SK-N-SH (cell line): ENCODE measurements at regions not wholly inside any gene's neighbourhood (a gene's known extent, or its start where the extent isn't known, plus 50 kb on each side); places are given as distances from the start of the nearest gene placed in this dataset.

Experiments
- CTCF ChIA-PET: fragments of 300-600, 350-600 bp; formaldehyde crosslinking; extraction: SDS; loops from one replicate; lab custom pipeline; 2021; lab: Yijun Ruan, JAX
- POLR2A ChIA-PET: fragments of 350-600 bp; sonication (Branson Sonifier 250); formaldehyde crosslinking; extraction: SDS; loops from one replicate; lab custom pipeline; 2020; ENCODE audit warnings: antibody characterized with exemption, inconsistent platforms; lab: Yijun Ruan, JAX
- DNase-seq: peaks from one replicate; pipeline ENCODE4 v3.0.0; 2012
- H2AFZ ChIP-seq: fragments of 200-600 bp; sonication (generic); 2 replicates; pipeline ENCODE4 v1.8.1; 2016; ENCODE audit warnings: antibody characterized with exemption, mild to moderate bottlenecking, low read depth
- H3F3A ChIP-seq: fragments of 200-600 bp; sonication (generic); replicated peaks from 2 replicates; pipeline ENCODE3; 2016; ENCODE audit warnings: antibody characterized with exemption, mild to moderate bottlenecking; ENCODE audit not compliant: insufficient read depth
- H3K27ac ChIP-seq, 2 experiments: fragments of 200-500 bp in 1 of 2; fragments of 200-600 bp in 1 of 2; sonication (Bioruptor generic) in 1 of 2; sonication (generic), shearing (Covaris generic) in 1 of 2; 2 replicates each; pipeline versions ENCODE4 v1.5.1 to v1.6.1; 2014 to 2016; ENCODE audit warnings: low read depth in 2 of 2, inconsistent platforms in 1 of 2, low read length in 1 of 2, mild to moderate bottlenecking in 1 of 2, mixed read lengths in 1 of 2
- H3K27me3 ChIP-seq: fragments of 200-600 bp; sonication (generic), shearing (Covaris generic); 2 replicates; pipeline ENCODE4 v1.6.1; 2016; ENCODE audit warnings: mixed run types; ENCODE audit not compliant: insufficient read depth
- H3K36me3 ChIP-seq, 2 experiments: fragments of 200-500 bp in 1 of 2; fragments of 200-600 bp in 1 of 2; sonication (Bioruptor generic) in 1 of 2; sonication (generic) in 1 of 2; replicated peaks in 1 of 2; 2 replicates each; pipeline versions ENCODE3 to v1.5.1; 2014 to 2016; ENCODE audit warnings: low read length in 1 of 2, mild to moderate bottlenecking in 1 of 2; ENCODE audit not compliant: insufficient read depth in 2 of 2, control insufficient read depth in 1 of 2
- H3K4me1 ChIP-seq, 2 experiments: fragments of 200-500 bp in 1 of 2; fragments of 200-600 bp in 1 of 2; sonication (Bioruptor generic) in 1 of 2; sonication (generic), shearing (Covaris generic) in 1 of 2; 2 replicates each; pipeline versions ENCODE4 v1.5.1 to v1.6.1; 2014 to 2016; ENCODE audit warnings: low read depth in 1 of 2, low read length in 1 of 2, mixed run types in 1 of 2; ENCODE audit not compliant: insufficient read depth in 2 of 2, control insufficient read depth in 1 of 2
- H3K4me2 ChIP-seq: fragments of 200-600 bp; sonication (generic), shearing (Covaris generic); 2 replicates; pipeline ENCODE4 v1.6.1; 2017; ENCODE audit warnings: mixed run types
- H3K4me3 ChIP-seq, 2 experiments: fragments of 200-500 bp in 1 of 2; fragments of 200-600 bp in 1 of 2; sonication (Bioruptor generic) in 1 of 2; sonication (generic), shearing (Covaris generic) in 1 of 2; 2 replicates each; pipeline versions ENCODE4 v1.5.1 to v1.8.1; 2014 to 2016; ENCODE audit warnings: low read depth in 2 of 2, inconsistent platforms in 1 of 2, low read length in 1 of 2, mild to moderate bottlenecking in 1 of 2, mixed read lengths in 1 of 2, moderate library complexity in 1 of 2
- H3K79me2 ChIP-seq: fragments of 200-600 bp; sonication (generic); 2 replicates; pipeline ENCODE4 v1.8.1; 2017; ENCODE audit warnings: mild to moderate bottlenecking; ENCODE audit not compliant: insufficient read depth
- H3K9ac ChIP-seq: fragments of 200-600 bp; sonication (generic); 2 replicates; pipeline ENCODE4 v1.6.1; 2017; ENCODE audit warnings: mixed run types
- H3K9me2 ChIP-seq: fragments of 200-600 bp; sonication (generic); 2 replicates; pipeline ENCODE4 v1.6.1; 2017; ENCODE audit warnings: mixed run types
- H3K9me3 ChIP-seq: fragments of 200-600 bp; sonication (generic); 2 replicates; pipeline ENCODE4 v1.6.1; 2017; ENCODE audit warnings: mixed run types, mild to moderate bottlenecking, moderate library complexity
- H4K20me1 ChIP-seq: fragments of 200-600 bp; sonication (generic); 2 replicates; pipeline ENCODE4 v1.6.1; 2017; ENCODE audit warnings: mild to moderate bottlenecking, mixed run types; ENCODE audit not compliant: insufficient read depth
- ELF1 ChIP-seq: IDR thresholded peaks from 2 replicates; pipeline ENCODE4 v1.4.0; 2012
- EP300 ChIP-seq, 2 experiments: IDR thresholded peaks; 2 replicates each; pipeline versions ENCODE4 v1.4.0 to v1.6.1; 2012; ENCODE audit warnings: borderline replicate concordance in 1 of 2, low read depth in 1 of 2, low read length in 1 of 2
- GABPA ChIP-seq: IDR thresholded peaks from 2 replicates; pipeline ENCODE4 v1.4.0; 2012; ENCODE audit warnings: low read depth, mild to moderate bottlenecking
- JUND ChIP-seq: IDR thresholded peaks from 2 replicates; pipeline ENCODE4 v1.4.0; 2012
- MXI1 ChIP-seq: IDR thresholded peaks from 2 replicates; pipeline ENCODE4 v1.6.1; 2012; ENCODE audit warnings: mild to moderate bottlenecking, low read depth, low read length, improper control_type of control experiment
- PBX3 ChIP-seq: IDR thresholded peaks from 2 replicates; pipeline ENCODE4; 2012
- RCOR1 ChIP-seq: fragments of 150-350 bp; IDR thresholded peaks from 2 replicates; pipeline ENCODE4 v1.6.1; 2017; ENCODE audit warnings: antibody characterized with exemption, low read length
- RXRA ChIP-seq: IDR thresholded peaks from 2 replicates; pipeline ENCODE4 v1.4.0; 2012; ENCODE audit warnings: low read depth, mild to moderate bottlenecking, borderline replicate concordance
- SIN3A ChIP-seq: IDR thresholded peaks from 2 replicates; pipeline ENCODE4 v1.6.1; 2012; ENCODE audit warnings: low read depth, mild to moderate bottlenecking, low read length, moderate library complexity, borderline replicate concordance
- USF2 ChIP-seq: fragments of 150-350 bp; IDR thresholded peaks from 2 replicates; pipeline ENCODE4 v1.6.1; 2017; ENCODE audit warnings: antibody characterized with exemption, low read length, low read depth, borderline replicate concordance
- YY1 ChIP-seq: IDR thresholded peaks from 2 replicates; pipeline ENCODE4 v1.4.0; 2012; ENCODE audit warnings: low read depth, mild to moderate bottlenecking
- ZBTB33 ChIP-seq: IDR thresholded peaks from 2 replicates; pipeline ENCODE4 v1.4.0; 2012; ENCODE audit warnings: low read depth, borderline replicate concordance
- WGBS: methylation state at CpG from one replicate; pipeline ENCODE4 v1.1.6; 2017; ENCODE audit warnings: low lambda C conversion rate; 5-methylcytosine and 5-hydroxymethylcytosine counted together

- 24% methylated on average over 4 of the region's 4 CpGs for WGBS
Measured at GRCh38 chr14:83611491-83611890, 1918.5 kb upstream of the FLRT2 start.

GRCh38 chr14:83611906-83612390 is 1918.0 kb upstream of the FLRT2 start:
- H4K20me1 ChIP-seq: no peaks in the 10 kb centered on the region
- no peak overlapping the region for H2AFZ ChIP-seq
- no peaks in the 10 kb centered on the region for H3K27me3 ChIP-seq
- POLR2A ChIA-PET: no interaction called here
- H3K4me3 ChIP-seq: no peak overlapping the region
- H3K4me1 ChIP-seq: no peaks in the 10 kb centered on the region
- DNase-seq: no peak
- TF ChIP-seq EP300 (IDR thresholded peaks at IDR 0.05; ENCODE audit: borderline replicate concordance in 1 of 2, low read depth in 1 of 2, low read length in 1 of 2) (no peak), ELF1 (no peak), SIN3A (no peak), YY1 (no peak), ZBTB33 (no peak), RCOR1 (no peak), RXRA (no peak), JUND (no peak), PBX3 (no peak), GABPA (no peak), MXI1 (no peak), USF2 (no peak)
- no peaks in the 10 kb centered on the region for H3F3A ChIP-seq
- H3K9me2 ChIP-seq: no peaks in the 10 kb centered on the region
- no peak overlapping the region for H3K4me2 ChIP-seq
- H3K9ac ChIP-seq: no peak overlapping the region
- CTCF ChIA-PET: no interaction called here
- no peaks in the 10 kb centered on the region for H3K79me2 ChIP-seq
- H3K36me3 ChIP-seq: no peaks in the 10 kb centered on the region
- no peaks in the 10 kb centered on the region; the same call in 1 of the 2 replicates for H3K9me3 ChIP-seq
- no peak overlapping the region for H3K27ac ChIP-seq

More at GRCh38 chr14:83611491-83611890, 1918.5 kb upstream of the FLRT2 start:
- Histone ChIP-seq H4K20me1 (no peaks in the 10 kb centered on the region), H3K9ac (no peak overlapping the region), H3K79me2 (no peaks in the 10 kb centered on the region), H3K27me3 (no peaks in the 10 kb centered on the region), H3K4me3 (no peak overlapping the region), H3K36me3 (no peaks in the 10 kb centered on the region), H3K4me2 (no peak overlapping the region), H3F3A (no peaks in the 10 kb centered on the region), H2AFZ (no peak overlapping the region), H3K9me2 (no peaks in the 10 kb centered on the region), H3K4me1 (no peaks in the 10 kb centered on the region), H3K9me3 (no peaks in the 10 kb centered on the region; the same call in 1 of the 2 replicates), H3K27ac (no peak overlapping the region)
- ChIA-PET POLR2A (no interaction called here), CTCF (no interaction called here)
- no peak for TF ChIP-seq ELF1
- DNase-seq: no peak
